Endothelial cell of umbilical vein (primary cell): ENCODE measurements at regions not wholly inside any gene's neighbourhood (a gene's known extent, or its start where the extent isn't known, plus 50 kb on each side); places are given as distances from the start of the nearest gene placed in this dataset.

Source experiments
- BruUV-seq: library from RNA; stranded (reverse); fragments of 400-500 nt; replicated peaks from 2 replicates; lab custom pipeline; 2021; lab: Mats Ljungman, UMichigan
- CTCF ChIA-PET: fragments of 300-600, 350-600 bp; sonication (Branson Sonifier 250); formaldehyde crosslinking; loops from one replicate; lab custom pipeline; 2021; ENCODE audit warnings: antibody characterized with exemption, inconsistent platforms; lab: Charles Lee
- POLR2A ChIA-PET: fragments of 300-600, 350-600 bp; sonication (Branson Sonifier 250); formaldehyde crosslinking; loops from one replicate; lab custom pipeline; 2021; ENCODE audit warnings: antibody characterized with exemption, inconsistent platforms; lab: Charles Lee
- DNase-seq: peaks from one replicate; pipeline ENCODE4 v3.0.0-alpha.2; 2011; ENCODE audit warnings: low read depth, low spot score
- FAIRE-seq: peaks from 2 replicates; lab custom pipeline; 2011; peaks lifted over from hg19 to GRCh38; lab: Jason Lieb, UNC
- H2AFZ ChIP-seq: 2 replicates; pipeline ENCODE4 v1.6.0; 2012; ENCODE audit warnings: low read depth, low read length, control low read depth, inconsistent platforms
- H3K27ac ChIP-seq: 2 replicates; pipeline ENCODE4 v1.5.1; 2011; ENCODE audit warnings: low read depth, mild to moderate bottlenecking, control low read depth, low read length, moderate library complexity; ENCODE audit not compliant: insufficient read depth
- H3K27me3 ChIP-seq, 2 experiments: 2 replicates each; pipeline versions ENCODE4 v1.6.0 to v1.6.1; 2011; ENCODE audit warnings: low read length in 2 of 2, mixed read lengths in 1 of 2; ENCODE audit not compliant: control insufficient read depth in 2 of 2, insufficient read depth in 2 of 2
- H3K36me3 ChIP-seq, 2 experiments: 2 replicates in 1 of 2; 3 replicates in 1 of 2; pipeline ENCODE4 v1.5.1; 2011; ENCODE audit warnings: low read length in 2 of 2, mild to moderate bottlenecking in 1 of 2, moderate library complexity in 1 of 2; ENCODE audit not compliant: control insufficient read depth in 2 of 2, insufficient read depth in 2 of 2; ENCODE audit errors: extremely low read depth in 1 of 2
- H3K4me1 ChIP-seq: 3 replicates; pipeline ENCODE4 v1.5.1; 2011; ENCODE audit warnings: mild to moderate bottlenecking, low read length; ENCODE audit not compliant: control insufficient read depth, insufficient read depth; ENCODE audit errors: extremely low read depth
- H3K4me2 ChIP-seq: 2 replicates; pipeline ENCODE4 v1.6.1; 2011; ENCODE audit warnings: low read length, control low read depth, mixed read lengths; ENCODE audit not compliant: insufficient read depth
- H3K4me3 ChIP-seq, 3 experiments: fragments of 200-600 bp in 1 of 3; sonication (generic), shearing (Covaris generic) in 1 of 3; replicated peaks in 1 of 3; 2 replicates each; pipeline ENCODE4 v1.5.1; 2011 to 2016; ENCODE audit warnings: control low read depth in 3 of 3, low read length in 3 of 3, mild to moderate bottlenecking in 2 of 3, inconsistent platforms in 1 of 3, low read depth in 1 of 3, moderate library complexity in 1 of 3; ENCODE audit not compliant: insufficient read depth in 1 of 3
- H3K79me2 ChIP-seq: 2 replicates; pipeline ENCODE4 v1.6.0; 2012; ENCODE audit warnings: low read length, inconsistent platforms; ENCODE audit not compliant: control insufficient read depth, insufficient read depth
- H3K9ac ChIP-seq: replicated peaks from 2 replicates; pipeline ENCODE3; 2011; ENCODE audit warnings: low read length, control low read depth; ENCODE audit not compliant: insufficient read depth; ENCODE audit errors: extremely low read depth
- H3K9me1 ChIP-seq: replicated peaks from 3 replicates; pipeline ENCODE4 v1.6.0; 2011; ENCODE audit warnings: mild to moderate bottlenecking, low read length; ENCODE audit not compliant: control insufficient read depth, insufficient read depth; ENCODE audit errors: extremely low read depth
- H3K9me3 ChIP-seq: replicated peaks from 2 replicates; pipeline ENCODE4 v1.5.1; 2012; ENCODE audit warnings: low read length, inconsistent platforms; ENCODE audit not compliant: control insufficient read depth, insufficient read depth
- H4K20me1 ChIP-seq: replicated peaks from 2 replicates; pipeline ENCODE3; 2011; ENCODE audit warnings: mild to moderate bottlenecking, low read length; ENCODE audit not compliant: control insufficient read depth, insufficient read depth; ENCODE audit errors: extremely low read depth
- EZH2 ChIP-seq: IDR thresholded peaks from 2 replicates; pipeline ENCODE4 v1.6.1; 2012; ENCODE audit warnings: borderline replicate concordance, low read depth, mild to moderate bottlenecking, moderate library complexity, low read length, inconsistent platforms; ENCODE audit not compliant: severe bottlenecking
- FOS ChIP-seq: IDR thresholded peaks from 2 replicates; pipeline ENCODE4 v1.6.1; 2011; ENCODE audit warnings: mild to moderate bottlenecking, low read length, moderate library complexity, borderline replicate concordance; ENCODE audit not compliant: insufficient read depth
- GATA2 ChIP-seq: IDR thresholded peaks from 2 replicates; pipeline ENCODE4 v1.7.0; 2011; ENCODE audit warnings: low read depth, mild to moderate bottlenecking, moderate library complexity, mixed read lengths, low read length; ENCODE audit not compliant: insufficient read length, insufficient read depth
- JUN ChIP-seq: IDR thresholded peaks from 2 replicates; pipeline ENCODE4 v1.6.1; 2011; ENCODE audit warnings: borderline replicate concordance, low read depth; ENCODE audit not compliant: insufficient read length, insufficient read depth
- MYC ChIP-seq: IDR thresholded peaks from one replicate; pipeline ENCODE4 v1.6.1; 2011; ENCODE audit warnings: mild to moderate bottlenecking, low read depth, low read length
- POLR2A ChIP-seq: IDR thresholded peaks from 2 replicates; pipeline ENCODE4 v1.6.1; 2012; ENCODE audit warnings: low read depth, mild to moderate bottlenecking, control low read depth, low read length
- dilution Hi-C: fragments of 300-500 bp; cut with MboI; formaldehyde crosslinking; loops from one replicate; pipeline ENCODE4 v1.15.0; 2019; ENCODE audit warnings: low sequenced_read_pairs; ENCODE audit not compliant: extremely low pct_ligation_motif_present
- intact Hi-C: fragments of 100-400 bp; cut with micrococcal nuclease; formaldehyde crosslinking; loops from one replicate; pipeline ENCODE4 v1.10.0; 2022
- TF ChIP-seq, protein P1 (sequence below), 2 donors: IDR thresholded peaks; 1 replicate in 1 of 2; 2 replicates in 1 of 2; pipeline ENCODE4 v1.5.1; 2011; ENCODE audit warnings: low read length in 2 of 2, mild to moderate bottlenecking in 2 of 2, moderate library complexity in 2 of 2, control low read depth in 1 of 2, inconsistent platforms in 1 of 2, low read depth in 1 of 2; ENCODE audit not compliant: insufficient read depth in 1 of 2; ENCODE audit errors: extremely low read depth in 1 of 2
- TF ChIP-seq, protein P2 (sequence below): IDR thresholded peaks from 2 replicates; pipeline ENCODE4 v1.6.1; 2011; ENCODE audit not compliant: insufficient read depth, insufficient read length

DNA sequence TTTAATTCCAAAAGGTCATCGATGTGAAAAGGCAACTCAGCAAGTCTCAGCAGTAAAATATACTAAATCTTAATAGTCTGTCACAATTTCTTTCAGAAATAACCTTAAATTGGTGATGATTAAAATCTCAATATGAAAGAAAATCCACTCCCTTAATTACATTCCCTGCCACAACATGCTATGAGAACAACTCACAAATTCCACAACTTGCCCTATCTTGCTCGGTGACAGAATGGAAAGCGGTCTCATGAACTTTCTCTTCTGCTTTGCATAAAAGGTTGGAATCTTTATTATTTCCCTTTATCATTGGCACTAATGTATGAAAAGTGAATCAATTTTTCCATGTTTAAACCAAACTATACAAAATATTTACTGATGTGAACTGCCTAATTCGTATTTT lies 380.8 kb downstream of the TMA16 start:
- Histone ChIP-seq H2AFZ (no peak overlapping the region), H3K36me3 (no peaks in the 10 kb centered on the region), H3K4me1 (no peaks in the 10 kb centered on the region), H3K27me3 (no peaks in the 10 kb centered on the region), H3K27ac (no peak overlapping the region), H3K9me3 (peaks cover 2% of the 10 kb centered on the region), H3K9me1 (no peaks in the 10 kb centered on the region), H4K20me1 (no peaks in the 10 kb centered on the region), H3K4me2 (no peak overlapping the region), H3K79me2 (no peaks in the 10 kb centered on the region), H3K9ac (no peak overlapping the region), H3K4me3 (no peak overlapping the region)
- BruUV-seq: no TSS peak
- TF ChIP-seq EZH2: no peak
- TF ChIP-seq POLR2A: no peak
- TF ChIP-seq, protein P1, sequence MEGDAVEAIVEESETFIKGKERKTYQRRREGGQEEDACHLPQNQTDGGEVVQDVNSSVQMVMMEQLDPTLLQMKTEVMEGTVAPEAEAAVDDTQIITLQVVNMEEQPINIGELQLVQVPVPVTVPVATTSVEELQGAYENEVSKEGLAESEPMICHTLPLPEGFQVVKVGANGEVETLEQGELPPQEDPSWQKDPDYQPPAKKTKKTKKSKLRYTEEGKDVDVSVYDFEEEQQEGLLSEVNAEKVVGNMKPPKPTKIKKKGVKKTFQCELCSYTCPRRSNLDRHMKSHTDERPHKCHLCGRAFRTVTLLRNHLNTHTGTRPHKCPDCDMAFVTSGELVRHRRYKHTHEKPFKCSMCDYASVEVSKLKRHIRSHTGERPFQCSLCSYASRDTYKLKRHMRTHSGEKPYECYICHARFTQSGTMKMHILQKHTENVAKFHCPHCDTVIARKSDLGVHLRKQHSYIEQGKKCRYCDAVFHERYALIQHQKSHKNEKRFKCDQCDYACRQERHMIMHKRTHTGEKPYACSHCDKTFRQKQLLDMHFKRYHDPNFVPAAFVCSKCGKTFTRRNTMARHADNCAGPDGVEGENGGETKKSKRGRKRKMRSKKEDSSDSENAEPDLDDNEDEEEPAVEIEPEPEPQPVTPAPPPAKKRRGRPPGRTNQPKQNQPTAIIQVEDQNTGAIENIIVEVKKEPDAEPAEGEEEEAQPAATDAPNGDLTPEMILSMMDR (IDR thresholded peaks at IDR 0.05; ENCODE audit: extremely low read depth in 1 of 2, insufficient read depth in 1 of 2, low read depth in 1 of 2, low read length in 2 of 2): no peak
- no peak for TF ChIP-seq FOS
- no peak for TF ChIP-seq MYC
- dilution Hi-C loops: no loop called here
- intact Hi-C loops: no loop called here
- FAIRE-seq (no peak), DNase-seq (no peak)
- ChIA-PET CTCF (no interaction called here), POLR2A (no interaction called here)

DNA sequence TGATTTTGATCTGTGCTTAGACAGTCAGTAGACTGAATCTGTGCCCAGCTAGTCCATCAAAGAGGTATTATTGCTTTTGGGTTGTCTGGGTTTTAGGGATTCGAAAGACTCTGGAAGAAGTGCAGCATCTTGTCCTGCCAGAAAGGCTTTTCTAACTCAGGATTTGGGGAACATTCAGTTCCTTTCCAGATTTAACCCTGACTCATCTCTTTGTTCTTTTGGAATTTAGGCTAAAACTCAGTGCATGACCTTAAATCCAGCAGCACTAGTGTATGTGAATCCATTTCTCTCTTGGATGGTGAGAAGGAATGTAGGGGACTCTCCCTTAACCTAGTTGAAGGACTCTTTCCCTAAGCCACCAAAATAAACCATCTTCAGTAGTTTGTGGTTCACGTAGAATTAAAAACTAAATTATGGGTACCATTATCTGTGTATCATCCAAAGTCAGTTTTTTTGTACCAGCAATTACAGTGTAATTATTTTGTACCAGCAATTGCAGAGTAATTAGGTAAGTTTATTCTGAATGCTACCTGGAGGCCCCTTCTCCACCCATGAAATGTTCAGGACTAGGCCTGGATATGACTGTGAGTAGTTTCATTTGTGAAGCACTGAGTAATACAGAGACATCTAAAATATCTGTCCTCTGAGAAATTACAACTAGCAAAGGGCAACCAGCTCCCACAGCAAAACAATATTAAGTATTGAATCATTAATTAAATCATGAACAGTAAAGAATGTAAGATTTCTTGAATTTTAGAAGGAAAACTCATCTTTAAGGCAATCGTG lies 384.0 kb downstream of the TMA16 start:
- Histone ChIP-seq H3K4me3 (no peak overlapping the region), H3K9me1 (no peaks in the 10 kb centered on the region), H2AFZ (no peak overlapping the region), H4K20me1 (no peaks in the 10 kb centered on the region), H3K79me2 (no peaks in the 10 kb centered on the region), H3K36me3 (no peaks in the 10 kb centered on the region), H3K4me2 (no peak overlapping the region), H3K27ac (no peak overlapping the region), H3K9ac (no peak overlapping the region), H3K4me1 (no peaks in the 10 kb centered on the region), H3K9me3 (no peaks in the 10 kb centered on the region), H3K27me3 (no peaks in the 10 kb centered on the region)
- BruUV-seq: no TSS peak
- dilution Hi-C loops (no loop called here), intact Hi-C loops (no loop called here)
- POLR2A ChIA-PET: no interaction called here
- no peak for TF ChIP-seq POLR2A
- TF ChIP-seq GATA2: no peak
- TF ChIP-seq EZH2: no peak
- no peak for TF ChIP-seq FOS
- TF ChIP-seq, protein P2, sequence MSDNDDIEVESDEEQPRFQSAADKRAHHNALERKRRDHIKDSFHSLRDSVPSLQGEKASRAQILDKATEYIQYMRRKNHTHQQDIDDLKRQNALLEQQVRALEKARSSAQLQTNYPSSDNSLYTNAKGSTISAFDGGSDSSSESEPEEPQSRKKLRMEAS: no peak
- TF ChIP-seq JUN: no peak
- TF ChIP-seq MYC: no peak
- TF ChIP-seq, protein P1 (IDR thresholded peaks at IDR 0.05; ENCODE audit: extremely low read depth in 1 of 2, insufficient read depth in 1 of 2, low read depth in 1 of 2, low read length in 2 of 2): no peak
- DNase-seq (no peak), FAIRE-seq (no peak)
- CTCF ChIA-PET: no interaction called here
